Neural cell (in vitro differentiated cells): ENCODE measurements at regions not wholly inside any gene's neighbourhood (a gene's known extent, or its start where the extent isn't known, plus 50 kb on each side); places are given as distances from the start of the nearest gene placed in this dataset.

Experiments
- CTCF ChIP-seq: fragments of 450-650 bp; IDR thresholded peaks from 2 replicates; pipeline ENCODE4 v1.5.1; 2014; ENCODE audit warnings: antibody characterized with exemption, mild to moderate bottlenecking, moderate library complexity; ENCODE audit not compliant: poor library complexity, severe bottlenecking
- EP300 ChIP-seq: fragments of 450-650 bp; conservative IDR thresholded peaks from 2 replicates; pipeline ENCODE4 v1.6.1; 2014; ENCODE audit warnings: antibody characterized with exemption, mild to moderate bottlenecking, moderate library complexity; ENCODE audit not compliant: poor library complexity, severe bottlenecking

- no peak for TF ChIP-seq CTCF
- TF ChIP-seq EP300 = no peak
These were observed 183.0 kb downstream of the BARHL2 start for GRCh38 chr1:90534116-90534515.
